Mesothelial cell of epicardium (in vitro differentiated cells): ENCODE measurements at regions not wholly inside any gene's neighbourhood (a gene's known extent, or its start where the extent isn't known, plus 50 kb on each side); places are given as distances from the start of the nearest gene placed in this dataset.

Experiments
- DNase-seq, 2 experiments: peaks; one replicate each; pipeline ENCODE4 v3.0.0; 2021; ENCODE audit warnings: low spot score in 2 of 2; ENCODE audit not compliant: unreplicated experiment in 2 of 2
- H3K27ac Mint-ChIP-seq: 2 replicates; pipeline ENCODE4 v1.8.0; 2021; ENCODE audit warnings: mixed read lengths
- H3K27me3 Mint-ChIP-seq: 2 replicates; pipeline ENCODE4 v1.8.0; 2021; ENCODE audit warnings: low read depth, mixed read lengths
- H3K36me3 Mint-ChIP-seq: 2 replicates; pipeline ENCODE4 v1.8.0; 2021; ENCODE audit warnings: mixed read lengths
- H3K4me1 Mint-ChIP-seq: 2 replicates; pipeline ENCODE4 v1.8.0; 2021; ENCODE audit warnings: mixed read lengths
- H3K4me3 Mint-ChIP-seq: 2 replicates; pipeline ENCODE4 v1.8.0; 2021; ENCODE audit warnings: mild to moderate bottlenecking, moderate library complexity, mixed read lengths
- H3K9me3 Mint-ChIP-seq: 2 replicates; pipeline ENCODE4 v1.8.0; 2021; ENCODE audit warnings: mixed read lengths
- TF ChIP-seq, protein P1 (sequence below): fragments of 200-600 bp; sonication (generic); IDR thresholded peaks from one replicate; pipeline ENCODE4 v1.5.0; 2021; ENCODE audit warnings: antibody characterized with exemption; ENCODE audit not compliant: unreplicated experiment

DNA sequence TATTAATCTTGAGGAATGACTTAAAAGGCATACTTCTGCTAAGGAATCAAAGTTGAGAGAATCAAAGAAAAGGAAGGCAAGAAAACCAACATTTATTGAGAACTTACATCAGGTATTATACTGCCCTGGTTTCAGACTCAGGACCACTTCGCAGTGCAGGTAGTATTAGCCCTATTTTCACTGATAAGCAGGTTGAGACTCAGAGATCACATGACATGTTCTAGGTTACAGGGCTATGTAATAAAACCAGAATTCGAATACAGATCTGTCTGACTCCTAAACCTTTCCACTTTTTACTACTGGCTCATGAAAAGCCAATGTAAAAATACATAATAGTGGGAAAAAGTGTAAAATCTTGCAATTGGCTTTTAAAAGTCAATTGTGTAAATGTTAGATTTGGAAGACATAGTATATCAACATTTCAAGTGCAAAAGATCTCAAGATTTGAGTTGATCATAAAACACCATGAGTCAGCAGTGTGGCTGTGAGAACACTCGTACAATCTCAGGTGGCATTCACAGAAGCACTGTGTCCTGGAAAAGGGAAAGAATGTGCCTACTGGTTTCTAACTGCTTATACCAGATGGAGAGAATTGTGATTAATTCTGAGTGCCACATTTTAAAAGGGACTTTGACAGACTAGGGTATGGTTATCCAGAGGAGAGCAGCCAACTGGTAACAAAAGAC, 195.8 kb upstream of the MKLN1 start:
- H3K36me3 Mint-ChIP-seq: no peaks in the 10 kb centered on the region
- DNase-seq: no peak
- no peak overlapping the region for H3K4me3 Mint-ChIP-seq
- H3K4me1 Mint-ChIP-seq: no peaks in the 10 kb centered on the region
- no peaks in the 10 kb centered on the region for H3K9me3 Mint-ChIP-seq
- H3K27ac Mint-ChIP-seq: no peak overlapping the region
- H3K27me3 Mint-ChIP-seq: no peaks in the 10 kb centered on the region
- TF ChIP-seq, protein P1, sequence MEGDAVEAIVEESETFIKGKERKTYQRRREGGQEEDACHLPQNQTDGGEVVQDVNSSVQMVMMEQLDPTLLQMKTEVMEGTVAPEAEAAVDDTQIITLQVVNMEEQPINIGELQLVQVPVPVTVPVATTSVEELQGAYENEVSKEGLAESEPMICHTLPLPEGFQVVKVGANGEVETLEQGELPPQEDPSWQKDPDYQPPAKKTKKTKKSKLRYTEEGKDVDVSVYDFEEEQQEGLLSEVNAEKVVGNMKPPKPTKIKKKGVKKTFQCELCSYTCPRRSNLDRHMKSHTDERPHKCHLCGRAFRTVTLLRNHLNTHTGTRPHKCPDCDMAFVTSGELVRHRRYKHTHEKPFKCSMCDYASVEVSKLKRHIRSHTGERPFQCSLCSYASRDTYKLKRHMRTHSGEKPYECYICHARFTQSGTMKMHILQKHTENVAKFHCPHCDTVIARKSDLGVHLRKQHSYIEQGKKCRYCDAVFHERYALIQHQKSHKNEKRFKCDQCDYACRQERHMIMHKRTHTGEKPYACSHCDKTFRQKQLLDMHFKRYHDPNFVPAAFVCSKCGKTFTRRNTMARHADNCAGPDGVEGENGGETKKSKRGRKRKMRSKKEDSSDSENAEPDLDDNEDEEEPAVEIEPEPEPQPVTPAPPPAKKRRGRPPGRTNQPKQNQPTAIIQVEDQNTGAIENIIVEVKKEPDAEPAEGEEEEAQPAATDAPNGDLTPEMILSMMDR: no peak

DNA sequence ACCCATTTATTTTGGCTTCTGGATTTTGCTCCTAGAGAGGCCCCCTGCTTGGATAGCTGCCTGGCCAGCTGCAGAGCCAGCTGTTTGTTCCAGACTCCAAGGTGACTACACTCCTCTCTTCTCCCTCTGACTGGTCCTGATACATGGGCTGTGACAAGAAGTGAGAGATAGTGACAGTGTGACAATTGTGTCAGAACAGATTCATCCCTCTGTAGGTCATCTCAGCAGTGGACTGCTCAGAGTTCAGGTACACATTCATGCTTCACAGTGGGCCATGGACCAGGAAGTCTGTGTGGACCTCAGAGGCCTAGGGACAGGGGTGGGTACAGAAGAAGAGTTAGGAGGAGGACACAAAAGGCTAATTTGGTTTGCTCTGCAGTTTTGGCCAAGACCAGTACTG, 188.2 kb upstream of the MKLN1 start:
- H3K4me3 Mint-ChIP-seq: no peak overlapping the region
- H3K4me1 Mint-ChIP-seq: no peaks in the 10 kb centered on the region
- no peaks in the 10 kb centered on the region for H3K27me3 Mint-ChIP-seq
- DNase-seq: no peak
- no peaks in the 10 kb centered on the region for H3K36me3 Mint-ChIP-seq
- TF ChIP-seq, protein P1: no peak
- H3K9me3 Mint-ChIP-seq: peaks cover 13% of the 10 kb centered on the region
- no peak overlapping the region for H3K27ac Mint-ChIP-seq

DNA sequence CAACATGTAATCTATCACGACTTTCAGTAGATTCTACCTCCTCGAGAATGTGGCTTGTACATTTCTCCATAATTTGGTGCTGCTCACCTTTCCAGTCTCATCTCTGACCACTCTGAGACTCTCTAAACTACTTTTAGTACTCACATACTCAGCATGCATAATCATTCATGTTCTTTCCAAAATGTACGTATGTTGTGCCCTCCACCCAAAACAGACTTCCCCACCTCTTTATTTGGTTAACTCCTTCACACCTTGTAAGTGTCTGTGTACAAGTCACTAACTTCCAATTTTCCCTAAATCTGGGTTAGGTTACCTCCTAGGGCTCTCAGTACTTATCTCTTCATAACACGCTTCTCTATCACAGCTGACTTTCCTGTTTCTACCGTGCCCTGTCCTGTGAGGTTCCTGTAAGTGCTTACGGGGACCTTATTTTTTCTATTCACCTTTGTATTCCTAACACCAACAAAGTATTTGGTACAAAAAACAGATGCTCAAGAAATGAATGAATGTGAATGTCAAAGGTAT, 186.2 kb upstream of the MKLN1 start:
- no peaks in the 10 kb centered on the region for H3K36me3 Mint-ChIP-seq
- no peak overlapping the region for H3K4me3 Mint-ChIP-seq
- DNase-seq: no peak
- TF ChIP-seq, protein P1: no peak
- H3K27ac Mint-ChIP-seq: no peak overlapping the region
- H3K9me3 Mint-ChIP-seq: peaks cover 13% of the 10 kb centered on the region
- no peaks in the 10 kb centered on the region for H3K27me3 Mint-ChIP-seq
- no peaks in the 10 kb centered on the region for H3K4me1 Mint-ChIP-seq

DNA sequence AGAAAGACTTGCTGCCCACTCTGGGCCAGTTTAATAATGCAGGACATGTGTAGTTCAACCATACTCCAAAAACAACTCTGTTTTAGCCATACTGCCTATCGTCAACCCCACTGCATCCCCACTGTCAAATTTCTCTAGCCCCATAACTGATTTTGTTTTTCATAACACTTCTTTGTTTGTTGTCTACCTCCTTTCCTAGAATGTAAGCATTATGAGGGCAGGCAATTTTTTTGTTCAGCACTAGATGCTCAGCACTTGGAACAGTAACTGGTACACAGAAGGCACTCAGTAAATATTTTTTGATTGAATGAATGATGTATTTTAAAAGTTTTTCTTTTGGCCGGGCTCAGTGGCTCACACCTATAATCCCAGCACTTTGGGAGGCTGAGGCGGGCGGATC, 183.8 kb upstream of the MKLN1 start:
- Mint-ChIP-seq H3K9me3 (peaks cover 13% of the 10 kb centered on the region), H3K27me3 (no peaks in the 10 kb centered on the region)
- no peak for DNase-seq

DNA sequence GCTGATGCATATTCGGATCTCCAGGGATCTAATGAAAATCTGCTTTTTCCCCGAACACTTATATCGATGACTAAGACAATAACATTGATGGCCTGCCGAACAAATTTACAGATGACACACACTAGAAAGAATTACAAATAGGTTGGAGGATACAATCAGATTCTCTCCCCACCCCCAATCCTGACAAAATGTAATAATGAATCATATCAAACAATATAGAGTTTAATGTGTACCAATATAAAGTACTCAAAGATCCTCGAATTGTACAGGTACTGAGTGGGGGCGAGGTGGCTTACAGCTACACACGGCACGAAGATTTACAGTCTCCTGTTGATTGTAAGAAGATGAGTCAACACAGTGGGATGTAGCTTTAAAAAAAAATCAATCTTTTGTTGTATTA, 182.7 kb upstream of the MKLN1 start:
- Mint-ChIP-seq H3K4me3 (no peak overlapping the region), H3K36me3 (no peaks in the 10 kb centered on the region), H3K27me3 (peaks cover 2% of the 10 kb centered on the region), H3K9me3 (peaks cover 13% of the 10 kb centered on the region), H3K27ac (no peak overlapping the region), H3K4me1 (no peaks in the 10 kb centered on the region)
- TF ChIP-seq, protein P1: no peak
- no peak for DNase-seq

More for the DNA sequence above, 183.8 kb upstream of the MKLN1 start:
- H3K27ac Mint-ChIP-seq: no peak overlapping the region
- no peaks in the 10 kb centered on the region for H3K4me1 Mint-ChIP-seq
- no peaks in the 10 kb centered on the region for H3K36me3 Mint-ChIP-seq
- H3K4me3 Mint-ChIP-seq: no peak overlapping the region
- TF ChIP-seq, protein P1: no peak

DNA sequence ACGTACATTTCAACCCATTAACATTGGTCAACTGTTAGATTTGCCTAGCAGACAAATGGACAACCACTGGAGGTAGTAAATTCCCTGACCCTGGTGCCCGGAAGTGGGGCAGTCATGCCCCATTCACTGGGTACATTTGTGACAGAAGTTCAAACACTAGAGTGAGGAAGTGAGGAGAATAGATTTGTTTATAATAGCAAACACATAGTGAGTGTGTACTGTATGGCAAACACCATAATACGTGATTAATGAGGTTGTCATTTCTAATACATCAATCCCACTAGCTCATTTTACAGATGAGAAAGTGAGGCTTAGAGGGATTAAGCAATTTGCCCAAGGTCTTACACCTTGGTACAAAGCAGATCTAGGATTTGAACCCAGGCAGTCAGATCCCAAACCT, 181.9 kb upstream of the MKLN1 start:
- H3K36me3 Mint-ChIP-seq: no peaks in the 10 kb centered on the region
- H3K4me1 Mint-ChIP-seq: no peaks in the 10 kb centered on the region
- H3K9me3 Mint-ChIP-seq: peaks cover 13% of the 10 kb centered on the region
- no peak for DNase-seq
- H3K4me3 Mint-ChIP-seq: no peak overlapping the region
- H3K27me3 Mint-ChIP-seq: peaks cover 6% of the 10 kb centered on the region
- no peak overlapping the region for H3K27ac Mint-ChIP-seq
- TF ChIP-seq, protein P1: no peak
